Cardiac septum (tissue), 1 donor: ENCODE measurements at regions not wholly inside any gene's neighbourhood (a gene's known extent, or its start where the extent isn't known, plus 50 kb on each side); places are given as distances from the start of the nearest gene placed in this dataset.

Experiments used
- DNase-seq: peaks from one replicate; pipeline ENCODE4 v3.0.0-alpha.2; 2020; ENCODE audit warnings: low spot score
- intact Hi-C: fragments of 100-400 bp; cut with DNase I; formaldehyde crosslinking; loops from one replicate; pipeline ENCODE4 v1.14.0; 2022
- donor health status: DM: no; HTN: no; CAD: no.

GRCh38 chr14:104520620-104521410 is 58.7 kb upstream of the C14orf180 start:
- DNase-seq, result peak; percentile 75
- intact Hi-C loops, result no loop called here

DNA sequence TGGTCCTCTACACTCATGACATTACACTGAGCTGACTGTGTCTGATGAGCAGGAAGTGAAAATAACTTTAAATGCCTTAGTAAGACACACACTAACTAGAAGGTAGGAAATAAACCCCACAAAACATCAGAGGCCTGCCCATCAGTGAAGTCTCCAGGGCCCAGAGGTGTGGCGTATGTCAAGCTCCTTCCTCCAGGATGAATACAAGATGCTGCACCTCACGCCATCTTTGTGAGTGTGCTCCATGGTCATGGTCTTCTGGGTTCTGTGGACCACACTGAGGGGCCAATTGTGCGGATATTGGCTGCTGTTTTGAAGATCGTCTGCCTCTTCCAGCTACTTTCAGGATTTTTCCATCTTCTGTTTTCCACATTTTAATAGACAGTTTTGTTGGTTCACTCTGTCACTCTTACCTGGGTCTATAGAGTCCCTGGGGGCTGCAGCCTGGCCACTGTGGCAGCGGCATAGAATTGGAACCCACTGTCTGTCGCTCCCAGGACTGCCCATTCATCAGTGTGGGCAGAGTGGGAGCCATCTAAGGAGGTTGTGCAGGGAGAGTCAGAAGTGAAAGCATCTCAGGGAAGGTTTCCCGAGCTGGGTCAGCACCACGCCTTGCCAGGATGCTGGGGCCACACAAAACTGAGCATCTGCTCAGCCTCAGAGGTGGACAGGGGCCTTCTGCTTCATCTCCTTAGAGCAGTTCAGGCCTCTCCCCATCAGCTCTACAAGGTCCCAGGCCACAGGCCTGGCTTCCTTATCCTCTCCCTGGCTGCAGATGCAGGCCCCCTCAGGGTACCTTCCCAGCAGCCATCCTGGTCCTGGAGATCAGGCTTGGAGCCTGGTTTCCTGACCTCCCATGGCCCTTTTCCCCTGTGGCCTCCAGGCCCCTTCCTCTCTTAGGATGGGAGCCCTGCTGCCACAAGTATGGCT is 57.5 kb upstream of the C14orf180 start:
- intact Hi-C loops, result no loop called here

DNA sequence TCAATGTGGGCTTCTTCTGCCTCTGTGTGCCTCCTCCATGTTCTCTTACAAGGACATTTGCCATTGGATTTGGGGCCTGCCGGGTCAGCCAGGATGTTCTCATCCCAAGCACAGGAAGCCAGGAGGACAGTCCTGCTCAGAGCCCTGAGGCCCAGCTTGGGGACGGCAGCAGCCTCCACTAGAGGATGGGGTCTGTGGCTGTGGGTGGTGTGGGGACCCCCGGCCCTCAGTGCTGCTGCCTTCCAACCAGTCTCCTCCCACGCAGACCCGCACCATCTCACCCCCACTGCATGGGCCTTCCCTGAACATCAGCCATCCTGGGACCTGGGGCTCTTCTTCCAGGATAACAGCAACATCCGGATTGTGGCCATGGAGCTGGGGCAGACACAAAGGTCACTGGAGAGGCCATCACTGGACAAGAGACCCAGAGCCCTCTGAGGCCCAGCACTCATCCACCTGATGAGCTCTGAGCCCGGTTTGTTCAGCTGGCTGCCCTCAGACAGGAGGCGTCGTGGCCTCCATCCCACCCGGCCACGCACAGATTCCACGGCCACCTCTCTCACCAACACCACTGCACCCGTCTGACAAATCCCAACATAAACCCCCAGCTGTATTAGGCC is 56.5 kb upstream of the C14orf180 start:
- DNase-seq, result peak; percentile 55
- intact Hi-C loops, result no loop called here

More for the DNA sequence above, 57.5 kb upstream of the C14orf180 start:
- peak; percentile 36 for DNase-seq

DNA sequence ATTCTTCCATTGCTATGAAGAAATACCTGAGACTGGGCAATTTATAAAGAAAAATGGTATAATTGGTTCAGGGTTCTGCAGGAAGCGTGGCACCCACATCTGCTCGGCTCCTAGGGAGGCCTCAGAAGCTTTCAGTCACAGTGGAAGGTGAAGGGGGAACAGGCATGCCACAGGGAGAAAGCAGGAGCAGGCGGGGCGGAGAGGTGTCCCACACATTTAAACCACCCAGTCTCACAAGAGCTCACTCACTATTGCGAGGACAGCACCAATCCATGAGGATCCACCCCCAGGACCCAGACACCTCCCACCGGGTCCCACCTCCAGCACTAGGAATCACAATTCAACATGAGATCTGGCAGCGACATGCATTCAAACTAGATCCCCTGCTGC is 56.0 kb upstream of the C14orf180 start:
- intact Hi-C loops, result no loop called here
- peak; percentile 20 for DNase-seq

- peak; percentile 22 for DNase-seq
- intact Hi-C loops, result no loop called here
These were observed 54.8 kb upstream of the C14orf180 start for GRCh38 chr14:104524726-104525125.

GRCh38 chr14:104526723-104527645 is 52.6 kb upstream of the C14orf180 start:
- intact Hi-C loops, result no loop called here
- no peak for DNase-seq

- peak; percentile 22 for DNase-seq
- intact Hi-C loops, result no loop called here
These were observed 51.6 kb upstream of the C14orf180 start for GRCh38 chr14:104527857-104528459.

DNA sequence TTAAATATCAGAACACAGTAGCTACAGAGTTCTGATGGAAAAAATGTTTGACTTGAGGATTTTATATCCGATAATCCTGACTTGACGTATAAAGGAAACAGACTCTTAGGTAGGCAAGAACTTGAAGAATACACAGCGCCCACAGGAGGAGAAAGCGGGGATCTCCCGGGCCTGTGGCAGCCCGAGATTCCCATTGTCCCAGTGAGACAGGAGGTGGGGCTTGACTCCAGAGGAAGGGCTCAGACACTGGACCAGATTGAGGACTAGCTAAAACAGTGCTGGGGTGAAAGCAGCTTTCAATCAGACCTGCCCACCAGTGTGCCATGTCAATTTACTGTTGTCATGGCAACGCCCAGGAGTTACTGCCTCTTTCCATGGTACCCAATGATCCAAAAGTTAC is 51.1 kb upstream of the C14orf180 start:
- peak; percentile 49 for DNase-seq
- intact Hi-C loops, result no loop called here
